Smooth muscle cell (in vitro differentiated cells): ENCODE measurements at regions not wholly inside any gene's neighbourhood (a gene's known extent, or its start where the extent isn't known, plus 50 kb on each side); places are given as distances from the start of the nearest gene placed in this dataset.

Experiments used
- DNase-seq: peaks from one replicate; lab custom pipeline; 2025; ENCODE audit not compliant: unreplicated experiment; lab: John Stamatoyannopoulos, UW
- H2AFZ ChIP-seq: fragments of 200-600 bp; sonication (generic); 2 replicates; pipeline ENCODE4 v1.6.0; 2016; ENCODE audit warnings: antibody characterized with exemption, low read depth, mild to moderate bottlenecking
- H3F3A ChIP-seq: fragments of 200-600 bp; sonication (generic); 2 replicates; pipeline ENCODE4 v1.6.0; 2017; ENCODE audit warnings: antibody characterized with exemption, low read depth
- H3K27ac ChIP-seq: fragments of 200-600 bp; sonication (generic); 2 replicates; pipeline ENCODE4 v1.5.1; 2016; ENCODE audit warnings: low read depth, mild to moderate bottlenecking
- H3K27me3 ChIP-seq: fragments of 200-600 bp; sonication (generic); 2 replicates; pipeline ENCODE4 v1.6.1; 2016; ENCODE audit warnings: low read depth, mild to moderate bottlenecking
- H3K36me3 ChIP-seq: fragments of 200-600 bp; sonication (generic); 2 replicates; pipeline ENCODE4 v1.5.1; 2016; ENCODE audit warnings: low read depth
- H3K4me1 ChIP-seq: fragments of 200-600 bp; sonication (generic); 2 replicates; pipeline ENCODE4 v1.5.1; 2016; ENCODE audit warnings: low read depth
- H3K4me2 ChIP-seq: fragments of 200-600 bp; sonication (generic); 2 replicates; pipeline ENCODE4 v1.6.0; 2016; ENCODE audit warnings: mild to moderate bottlenecking
- H3K4me3 ChIP-seq: fragments of 200-600 bp; sonication (generic); 2 replicates; pipeline ENCODE4 v1.5.1; 2016; ENCODE audit warnings: mild to moderate bottlenecking
- H3K79me2 ChIP-seq: fragments of 200-600 bp; sonication (generic); 2 replicates; pipeline ENCODE4 v1.6.0; 2016; ENCODE audit warnings: low read depth, mild to moderate bottlenecking
- H3K9ac ChIP-seq: fragments of 200-600 bp; sonication (generic); 2 replicates; pipeline ENCODE4 v1.6.0; 2016; ENCODE audit warnings: low read depth
- H3K9me3 ChIP-seq: fragments of 200-600 bp; sonication (generic); replicated peaks from 2 replicates; pipeline ENCODE4 v1.5.1; 2016; ENCODE audit warnings: low read depth
- H4K20me1 ChIP-seq: fragments of 200-600 bp; sonication (generic); 2 replicates; pipeline ENCODE4 v1.6.0; 2016; ENCODE audit warnings: low read depth
- WGBS: methylation state at CpG from one replicate; pipeline ENCODE4 v1.1.7; 2016; ENCODE audit warnings: low lambda C conversion rate; 5-methylcytosine and 5-hydroxymethylcytosine counted together
- TF ChIP-seq, protein P1 (sequence below): fragments of 200-600 bp; sonication (generic); IDR thresholded peaks from 2 replicates; pipeline ENCODE4 v1.5.1; 2017; ENCODE audit warnings: borderline replicate concordance, mild to moderate bottlenecking, antibody characterized with exemption; ENCODE audit not compliant: insufficient read depth, poor library complexity, severe bottlenecking

DNA sequence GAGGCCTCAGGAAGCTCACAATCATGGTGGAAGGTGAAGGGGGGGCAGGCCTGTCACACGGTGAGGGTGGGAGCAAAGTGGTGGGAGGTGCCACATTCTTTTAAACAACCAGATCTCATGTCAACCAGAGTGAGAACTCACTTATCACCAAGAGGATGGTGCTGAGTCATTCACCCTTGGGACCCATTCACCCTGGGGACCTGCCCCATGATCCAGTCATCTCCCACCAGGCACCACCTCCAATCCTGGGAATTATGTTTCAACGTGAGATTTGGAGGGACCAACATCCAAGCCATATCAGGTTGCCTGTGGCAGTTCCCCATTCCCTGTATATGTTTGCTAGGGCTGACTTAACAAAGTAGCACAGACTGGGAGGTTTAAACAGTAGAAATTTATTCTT lies 318.4 kb upstream of the CLNK start:
- Histone ChIP-seq H4K20me1 (no peaks in the 10 kb centered on the region), H3K9me3 (no peaks in the 10 kb centered on the region), H3K4me1 (no peaks in the 10 kb centered on the region), H3K27ac (no peak overlapping the region), H3K36me3 (no peaks in the 10 kb centered on the region), H3K4me2 (no peak overlapping the region), H3K4me3 (no peak overlapping the region), H3K79me2 (no peaks in the 10 kb centered on the region), H3K9ac (no peak overlapping the region), H2AFZ (no peak overlapping the region), H3K27me3 (no peaks in the 10 kb centered on the region), H3F3A (no peaks in the 10 kb centered on the region)
- 89% methylated on average over 2 of the region's 2 CpGs for WGBS
- DNase-seq = no peak
- TF ChIP-seq, protein P1, sequence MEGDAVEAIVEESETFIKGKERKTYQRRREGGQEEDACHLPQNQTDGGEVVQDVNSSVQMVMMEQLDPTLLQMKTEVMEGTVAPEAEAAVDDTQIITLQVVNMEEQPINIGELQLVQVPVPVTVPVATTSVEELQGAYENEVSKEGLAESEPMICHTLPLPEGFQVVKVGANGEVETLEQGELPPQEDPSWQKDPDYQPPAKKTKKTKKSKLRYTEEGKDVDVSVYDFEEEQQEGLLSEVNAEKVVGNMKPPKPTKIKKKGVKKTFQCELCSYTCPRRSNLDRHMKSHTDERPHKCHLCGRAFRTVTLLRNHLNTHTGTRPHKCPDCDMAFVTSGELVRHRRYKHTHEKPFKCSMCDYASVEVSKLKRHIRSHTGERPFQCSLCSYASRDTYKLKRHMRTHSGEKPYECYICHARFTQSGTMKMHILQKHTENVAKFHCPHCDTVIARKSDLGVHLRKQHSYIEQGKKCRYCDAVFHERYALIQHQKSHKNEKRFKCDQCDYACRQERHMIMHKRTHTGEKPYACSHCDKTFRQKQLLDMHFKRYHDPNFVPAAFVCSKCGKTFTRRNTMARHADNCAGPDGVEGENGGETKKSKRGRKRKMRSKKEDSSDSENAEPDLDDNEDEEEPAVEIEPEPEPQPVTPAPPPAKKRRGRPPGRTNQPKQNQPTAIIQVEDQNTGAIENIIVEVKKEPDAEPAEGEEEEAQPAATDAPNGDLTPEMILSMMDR = no peak

DNA sequence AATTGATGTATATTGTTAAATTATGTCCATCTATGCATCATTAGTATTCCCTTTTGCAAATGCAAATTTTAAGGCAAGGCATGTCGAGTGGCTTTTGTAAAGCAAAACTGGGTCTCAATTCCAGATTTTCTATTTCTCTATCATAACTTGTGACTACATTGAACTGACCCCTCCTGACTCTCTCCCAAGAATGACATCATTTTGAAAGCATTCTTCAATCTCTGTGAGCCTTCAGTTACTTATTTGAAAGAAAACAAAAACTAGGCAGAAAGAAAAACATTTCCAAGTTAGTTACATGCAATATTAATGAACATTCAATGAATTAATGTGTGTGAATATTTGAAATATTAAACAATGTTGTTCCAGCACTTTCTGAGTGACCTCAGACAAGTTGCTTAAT lies 314.3 kb upstream of the CLNK start:
- Histone ChIP-seq H3K27ac (peak overlapping the region; percentile 16), H3K36me3 (no peaks in the 10 kb centered on the region)

DNA sequence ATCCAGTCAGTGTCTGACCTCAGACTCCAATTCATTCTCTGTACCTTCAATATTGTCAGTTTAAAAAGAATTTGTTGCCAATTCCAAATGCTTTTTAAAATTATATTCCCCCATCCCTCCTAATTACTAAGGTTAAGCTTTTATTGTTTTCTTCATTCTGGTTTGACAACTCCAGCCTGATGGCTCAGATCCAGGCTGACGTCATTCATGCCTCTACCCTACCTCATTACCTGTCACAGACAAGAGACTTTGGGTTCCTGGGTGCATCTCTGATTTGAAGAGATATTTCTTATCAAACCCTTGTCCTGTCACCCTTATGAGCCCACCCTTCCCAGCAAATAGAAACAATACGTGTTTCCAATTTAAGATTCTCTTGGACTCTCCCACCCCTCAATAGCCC lies 300.2 kb upstream of the CLNK start:
- TF ChIP-seq, protein P1 = no peak
- no peak overlapping the region for H3K9ac ChIP-seq
- H3K79me2 ChIP-seq = no peaks in the 10 kb centered on the region
- H3K27me3 ChIP-seq = no peaks in the 10 kb centered on the region
- H3F3A ChIP-seq = no peaks in the 10 kb centered on the region
- no peak for DNase-seq
- H3K36me3 ChIP-seq = no peaks in the 10 kb centered on the region
- H3K27ac ChIP-seq = no peak overlapping the region
- no peak overlapping the region for H3K4me2 ChIP-seq
- no peaks in the 10 kb centered on the region for H3K9me3 ChIP-seq
- no peaks in the 10 kb centered on the region for H4K20me1 ChIP-seq
- no peaks in the 10 kb centered on the region for H3K4me1 ChIP-seq
- no peak overlapping the region for H2AFZ ChIP-seq
- no peak overlapping the region for H3K4me3 ChIP-seq
- 85% methylated on average over 2 of the region's 2 CpGs for WGBS

More for the DNA sequence above, 314.3 kb upstream of the CLNK start:
- DNase-seq = no peak
- H3K4me2 ChIP-seq = no peak overlapping the region
- no peak overlapping the region for H2AFZ ChIP-seq
- TF ChIP-seq, protein P1 = no peak
- H3K27me3 ChIP-seq = no peaks in the 10 kb centered on the region
- no peaks in the 10 kb centered on the region for H3K4me1 ChIP-seq
- H4K20me1 ChIP-seq = no peaks in the 10 kb centered on the region
- 73% methylated on average over 1 of the region's 1 CpG for WGBS
- H3F3A ChIP-seq = no peaks in the 10 kb centered on the region
- no peaks in the 10 kb centered on the region for H3K79me2 ChIP-seq
- no peaks in the 10 kb centered on the region for H3K9me3 ChIP-seq
- H3K9ac ChIP-seq = no peak overlapping the region
- H3K4me3 ChIP-seq = no peak overlapping the region

DNA sequence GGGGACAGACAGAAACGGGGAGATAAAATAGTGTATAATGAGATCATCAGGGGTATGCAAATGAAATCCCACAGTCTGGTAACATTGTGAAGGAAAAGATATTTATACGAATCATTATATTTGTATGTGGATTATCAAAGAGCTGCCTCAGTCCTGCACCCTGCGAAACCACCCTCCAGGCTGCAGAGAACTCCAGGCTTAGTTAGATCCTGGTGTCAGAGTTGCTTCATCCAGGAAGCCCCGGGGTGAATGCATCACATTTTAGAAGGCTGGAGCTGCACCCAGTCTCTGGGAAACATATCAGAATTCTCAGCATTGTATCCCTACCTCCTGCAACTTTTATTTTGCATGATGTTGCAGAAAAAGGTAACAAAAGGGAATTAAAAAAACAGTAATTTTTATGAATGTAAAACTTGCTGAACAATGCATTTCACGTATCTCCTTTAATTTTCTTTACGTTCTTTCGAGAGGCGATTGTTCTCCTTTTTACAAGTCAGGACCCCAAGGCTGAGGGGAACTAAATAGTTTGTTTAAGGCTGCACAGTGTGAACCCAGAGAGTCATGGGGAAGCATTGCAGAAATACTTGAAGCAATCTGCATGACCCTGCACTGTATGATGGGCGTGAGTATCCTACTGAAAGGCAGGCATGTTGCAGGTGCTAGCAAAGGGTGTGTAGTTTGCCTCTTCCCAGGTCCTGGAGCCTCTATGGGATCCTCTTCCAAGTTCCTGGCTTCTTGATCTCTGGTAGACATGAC lies 299.5 kb upstream of the CLNK start:
- Histone ChIP-seq H2AFZ (no peak overlapping the region), H3K36me3 (no peaks in the 10 kb centered on the region), H3F3A (no peaks in the 10 kb centered on the region), H3K9me3 (no peaks in the 10 kb centered on the region), H3K27ac (no peak overlapping the region), H4K20me1 (no peaks in the 10 kb centered on the region), H3K4me3 (no peak overlapping the region), H3K9ac (no peak overlapping the region), H3K27me3 (no peaks in the 10 kb centered on the region), H3K79me2 (no peaks in the 10 kb centered on the region), H3K4me1 (no peaks in the 10 kb centered on the region), H3K4me2 (no peak overlapping the region)
- DNase-seq = no peak
- TF ChIP-seq, protein P1 = no peak
- 85% methylated on average over 9 of the region's 9 CpGs for WGBS
